PC-3 (cell line): ENCODE measurements at regions not wholly inside any gene's neighbourhood (a gene's known extent, or its start where the extent isn't known, plus 50 kb on each side); places are given as distances from the start of the nearest gene placed in this dataset.

Source experiments
- EZH2 ChIP-seq: fragments of 300-600 bp; sonication (generic); IDR thresholded peaks from one replicate; pipeline ENCODE4 v1.6.1; 2017; ENCODE audit warnings: antibody characterized with exemption, mild to moderate bottlenecking, low read length; ENCODE audit not compliant: unreplicated experiment
- TF ChIP-seq, protein P1 (sequence below): fragments of 300-600 bp; sonication (generic); conservative IDR thresholded peaks from 2 replicates; pipeline ENCODE4 v1.5.1; 2017; ENCODE audit warnings: antibody characterized with exemption, low read depth, mild to moderate bottlenecking, low read length

GRCh38 chr2:47264143-47264542 lies 87.8 kb upstream of the CALM2 start:
- TF ChIP-seq, protein P1, sequence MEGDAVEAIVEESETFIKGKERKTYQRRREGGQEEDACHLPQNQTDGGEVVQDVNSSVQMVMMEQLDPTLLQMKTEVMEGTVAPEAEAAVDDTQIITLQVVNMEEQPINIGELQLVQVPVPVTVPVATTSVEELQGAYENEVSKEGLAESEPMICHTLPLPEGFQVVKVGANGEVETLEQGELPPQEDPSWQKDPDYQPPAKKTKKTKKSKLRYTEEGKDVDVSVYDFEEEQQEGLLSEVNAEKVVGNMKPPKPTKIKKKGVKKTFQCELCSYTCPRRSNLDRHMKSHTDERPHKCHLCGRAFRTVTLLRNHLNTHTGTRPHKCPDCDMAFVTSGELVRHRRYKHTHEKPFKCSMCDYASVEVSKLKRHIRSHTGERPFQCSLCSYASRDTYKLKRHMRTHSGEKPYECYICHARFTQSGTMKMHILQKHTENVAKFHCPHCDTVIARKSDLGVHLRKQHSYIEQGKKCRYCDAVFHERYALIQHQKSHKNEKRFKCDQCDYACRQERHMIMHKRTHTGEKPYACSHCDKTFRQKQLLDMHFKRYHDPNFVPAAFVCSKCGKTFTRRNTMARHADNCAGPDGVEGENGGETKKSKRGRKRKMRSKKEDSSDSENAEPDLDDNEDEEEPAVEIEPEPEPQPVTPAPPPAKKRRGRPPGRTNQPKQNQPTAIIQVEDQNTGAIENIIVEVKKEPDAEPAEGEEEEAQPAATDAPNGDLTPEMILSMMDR: no peak; the same call in 1 of the 2 replicates
- TF ChIP-seq EZH2: no peak
